ENCODE measurements at regions not wholly inside any gene's neighbourhood (a gene's known extent, or its start where the extent isn't known, plus 50 kb on each side); places are given as distances from the start of the nearest gene placed in this dataset.
"Not testable (repeated sequence)": the region's sequence is repeated elsewhere in the genome, so short reads cannot be mapped to it uniquely, and the experiment has no call there.

DNA sequence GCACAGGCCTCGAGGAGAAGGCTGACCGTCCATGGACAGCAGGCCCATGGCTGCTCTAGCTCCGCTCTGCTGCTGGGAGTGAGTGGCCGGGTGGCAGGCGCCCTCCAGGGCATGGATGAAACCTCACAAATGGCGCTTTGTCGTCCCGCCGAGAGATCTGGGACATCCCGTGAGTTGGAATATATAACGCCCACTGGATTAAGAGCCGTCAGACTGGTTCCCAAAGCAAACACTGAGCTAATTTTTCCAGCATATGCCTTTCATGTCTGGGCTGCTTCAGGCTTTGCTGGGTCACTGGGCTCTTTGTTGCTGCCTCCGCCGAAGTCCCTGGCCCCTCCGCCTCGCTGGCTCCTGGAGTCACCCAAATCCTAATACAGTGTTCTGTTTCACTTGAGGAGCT, 266.3 kb downstream of the FOXL1 start:
- DNase-seq: no peak

DNA sequence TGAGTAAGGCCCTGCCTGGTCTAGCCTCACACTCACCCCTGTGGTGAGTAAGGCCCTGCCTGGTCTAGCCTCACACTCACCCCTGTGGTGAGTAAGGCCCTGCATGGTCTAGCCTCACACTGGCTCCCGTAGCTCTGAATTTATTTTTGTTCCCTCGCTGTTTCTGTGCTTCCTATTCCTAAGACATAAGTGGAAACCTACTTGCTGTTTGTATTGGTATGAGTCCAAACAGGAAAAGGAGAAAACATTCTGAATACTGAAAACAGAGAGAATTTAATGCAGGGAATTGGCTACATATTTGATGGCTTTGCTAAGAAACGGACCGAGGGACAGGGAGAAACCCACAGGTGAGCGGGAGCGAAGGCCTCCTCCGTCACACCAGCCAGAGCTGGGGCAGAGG, 267.8 kb downstream of the FOXL1 start:
- DNase-seq: no peak

DNA sequence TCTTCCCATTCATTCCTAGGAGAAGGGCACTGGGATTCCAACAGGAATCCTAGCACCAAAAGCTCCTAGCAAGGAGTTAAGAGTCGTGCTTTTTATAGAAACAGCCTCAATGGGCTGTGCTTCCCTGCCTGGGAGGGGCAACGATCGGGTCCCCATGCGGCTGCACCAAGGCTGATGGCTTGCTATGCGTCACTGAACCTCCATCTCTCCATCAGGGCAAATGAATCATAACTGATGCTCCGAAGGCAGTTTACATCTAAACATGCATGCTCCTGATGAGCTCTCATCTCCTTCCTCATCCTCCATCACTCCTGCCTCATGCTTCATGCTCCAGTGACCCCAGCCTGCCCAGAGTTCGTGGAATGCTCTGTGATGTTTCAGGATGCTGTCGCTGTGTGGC, 270.5 kb downstream of the FOXL1 start:
- no peak for DNase-seq

DNA sequence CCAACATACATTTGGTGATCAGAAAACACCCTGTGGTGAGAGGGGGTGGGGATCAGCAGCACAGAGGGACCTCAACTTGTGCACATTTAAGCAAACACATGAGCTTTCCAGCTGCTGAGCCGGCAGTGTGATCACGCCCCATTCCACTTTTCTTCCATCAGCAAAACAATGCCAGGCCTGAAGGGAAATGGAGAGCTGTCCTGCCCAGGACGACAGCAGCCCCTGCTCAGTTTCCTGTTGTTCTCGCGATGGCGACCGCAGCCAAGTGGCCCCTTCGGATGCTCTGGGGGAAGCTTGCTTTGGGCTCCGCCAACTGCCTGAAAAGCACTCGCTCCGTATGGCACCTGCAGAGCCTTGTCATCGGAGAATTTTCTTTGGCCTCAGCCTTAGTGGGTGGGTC, 272.3 kb downstream of the FOXL1 start:
- DNase-seq: no peak

DNA sequence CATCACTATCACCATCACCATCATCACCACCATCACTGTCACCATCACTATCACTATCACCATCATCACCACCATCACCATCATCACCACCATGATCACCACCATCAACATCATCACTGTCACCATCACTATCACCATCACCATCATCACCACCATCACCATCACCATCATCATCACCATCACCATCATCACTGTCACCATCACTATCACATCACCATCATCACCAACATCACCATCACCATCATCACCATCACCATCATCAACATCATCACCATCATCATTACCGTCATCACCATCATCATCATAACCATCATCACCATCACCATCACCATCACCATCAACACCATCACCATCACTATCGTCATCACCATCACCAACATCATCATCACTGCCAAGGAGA, 273.8 kb downstream of the FOXL1 start:
- DNase-seq: no peak

DNA sequence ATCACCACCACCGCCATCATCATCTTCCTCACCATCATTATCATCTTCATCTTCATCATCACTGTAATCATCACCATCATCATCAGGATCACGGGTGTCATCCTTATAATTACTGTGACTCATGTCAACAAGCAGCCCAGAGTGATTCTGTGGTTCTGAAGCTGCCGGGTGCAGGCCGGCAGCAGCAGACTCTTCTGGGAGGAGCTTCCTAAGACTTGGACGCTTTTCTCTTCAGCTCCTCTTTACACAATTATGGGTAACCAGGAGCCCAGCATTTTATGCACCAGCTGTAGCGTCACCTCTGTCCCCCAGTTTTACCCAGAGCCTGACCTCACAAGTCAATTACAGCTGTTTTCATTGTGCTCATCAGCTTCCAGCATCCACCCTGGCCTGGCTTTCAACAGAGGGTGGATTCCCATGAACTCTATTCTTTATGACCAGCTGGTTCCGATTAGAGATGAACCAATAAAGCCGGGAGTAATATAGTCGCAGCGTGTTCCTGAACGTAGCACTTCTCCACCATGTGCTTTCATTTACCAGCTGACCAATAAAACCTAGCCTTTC, 275.8 kb downstream of the FOXL1 start:
- no peak for DNase-seq

DNA sequence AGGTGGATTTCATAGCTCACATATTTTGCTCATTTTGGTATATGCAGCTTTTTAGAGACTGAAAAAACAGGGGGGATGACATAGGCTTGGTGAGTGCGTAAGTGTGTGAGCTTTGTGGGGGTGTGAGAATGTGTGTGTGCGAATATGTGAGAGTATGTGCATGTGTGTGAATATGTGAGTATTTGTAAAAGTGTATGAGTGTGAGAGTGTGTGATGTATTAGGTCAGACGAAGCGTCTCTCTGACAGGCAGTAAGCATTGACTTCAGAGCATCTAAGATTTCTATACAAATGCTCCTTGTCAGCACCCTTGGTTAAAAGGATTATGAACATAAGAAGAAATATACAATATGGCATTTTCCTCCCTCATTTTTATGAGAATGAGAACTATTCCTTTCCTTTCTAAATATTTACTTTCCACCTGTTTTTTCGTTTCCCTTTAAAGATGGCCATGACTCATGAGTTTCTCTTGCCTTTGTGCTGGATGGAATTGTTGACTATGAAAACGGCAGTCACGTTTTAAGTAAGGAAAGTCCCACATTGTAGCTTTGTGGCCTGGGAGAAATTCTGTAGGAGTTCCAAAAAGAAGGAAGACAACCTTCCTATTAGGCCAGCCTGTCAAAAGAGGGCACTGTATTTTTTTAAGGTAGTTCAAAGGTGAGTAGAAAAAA, 276.4 kb downstream of the FOXL1 start:
- DNase-seq: no peak

DNA sequence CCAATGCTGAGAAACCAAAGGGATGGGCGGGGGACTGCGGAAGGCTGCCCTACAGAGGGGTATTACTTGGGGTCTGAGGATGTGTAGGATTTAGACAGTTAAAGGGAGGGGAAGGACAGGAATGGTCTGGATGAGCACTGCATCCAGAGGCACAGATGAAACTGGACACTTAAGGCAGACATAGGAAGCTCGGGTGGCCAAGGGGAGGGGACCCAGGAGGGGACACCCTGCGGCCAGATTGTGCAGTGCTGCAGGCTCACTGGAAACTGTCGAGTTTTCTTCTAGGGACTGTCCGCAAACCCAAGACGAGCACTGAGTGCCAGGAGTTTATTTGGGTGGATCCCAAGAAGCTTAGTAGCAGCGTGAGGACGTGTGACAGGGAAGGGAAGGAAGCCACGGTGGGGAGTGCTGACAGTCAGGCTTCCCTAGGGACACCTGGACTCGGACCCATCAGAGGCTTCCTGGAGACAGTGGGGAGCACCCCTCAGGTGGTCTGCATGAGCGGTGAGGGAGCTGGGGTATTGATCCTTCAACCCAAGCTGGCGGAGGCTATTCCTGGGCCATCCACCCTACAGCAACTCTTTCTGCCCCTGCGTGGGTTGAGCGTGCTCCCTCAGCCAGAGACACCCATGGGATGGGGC, 278.7 kb downstream of the FOXL1 start:
- DNase-seq: no peak

DNA sequence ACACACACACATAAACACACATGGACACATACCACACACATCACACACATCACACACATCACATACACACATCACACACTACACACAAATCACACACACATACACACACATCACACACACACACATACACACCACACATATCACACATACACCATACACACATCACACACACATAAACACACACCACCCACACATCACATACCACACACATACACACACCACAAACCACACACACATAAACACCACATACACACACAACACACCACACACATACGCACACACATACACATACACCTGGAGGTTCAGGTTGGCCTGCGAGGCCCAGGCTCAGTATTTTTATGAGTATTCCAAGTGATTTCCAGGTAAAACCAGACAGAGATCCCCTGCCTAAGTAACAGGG, 279.5 kb downstream of the FOXL1 start:
- DNase-seq: no peak

DNA sequence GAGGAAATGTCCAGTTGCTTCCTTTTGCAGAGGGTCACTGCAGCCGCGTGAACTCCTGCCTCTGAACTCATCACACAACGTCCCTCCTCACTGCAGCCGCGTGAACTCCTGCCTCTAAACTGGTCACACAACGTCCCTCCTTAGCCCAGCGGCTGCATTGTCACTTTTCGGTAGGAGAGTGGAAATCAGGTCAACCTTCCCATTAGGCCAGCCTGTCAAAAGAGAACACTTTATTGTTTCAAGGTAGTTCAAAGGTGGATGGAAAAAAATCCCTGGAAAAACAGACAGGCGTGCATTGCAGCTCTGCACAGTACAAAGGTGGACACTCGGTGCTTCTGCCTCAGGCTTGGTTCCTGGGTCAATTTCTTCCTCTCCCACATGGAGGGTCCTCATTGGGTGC, 280.2 kb downstream of the FOXL1 start:
- no peak for DNase-seq

DNA sequence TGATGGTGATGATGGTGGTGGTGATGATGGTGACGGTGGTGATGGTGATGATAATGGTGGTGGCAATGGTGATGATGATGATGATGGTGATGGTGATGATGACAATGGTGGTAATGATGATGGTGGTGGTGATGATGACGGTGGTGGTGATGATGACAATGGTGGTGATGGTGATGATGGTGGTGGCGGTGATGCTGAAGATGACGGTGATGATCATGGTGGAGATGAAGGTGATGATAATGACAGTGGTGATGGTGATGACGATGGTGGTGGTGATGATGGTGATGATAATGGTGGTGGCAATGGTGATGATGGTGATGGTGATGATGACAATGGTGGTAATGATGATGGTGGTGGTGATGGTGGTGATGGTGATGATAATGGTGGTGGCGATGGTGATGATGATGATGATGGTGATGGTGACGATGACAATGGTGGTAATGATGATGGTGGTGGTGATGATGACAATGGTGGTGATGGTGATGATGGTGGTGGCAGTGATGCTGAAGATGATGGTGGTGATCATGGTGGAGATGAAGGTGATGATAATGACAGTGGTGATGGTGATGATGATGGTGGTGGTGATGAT, 283.0 kb downstream of the FOXL1 start:
- DNase-seq: not testable (repeated sequence)

DNA sequence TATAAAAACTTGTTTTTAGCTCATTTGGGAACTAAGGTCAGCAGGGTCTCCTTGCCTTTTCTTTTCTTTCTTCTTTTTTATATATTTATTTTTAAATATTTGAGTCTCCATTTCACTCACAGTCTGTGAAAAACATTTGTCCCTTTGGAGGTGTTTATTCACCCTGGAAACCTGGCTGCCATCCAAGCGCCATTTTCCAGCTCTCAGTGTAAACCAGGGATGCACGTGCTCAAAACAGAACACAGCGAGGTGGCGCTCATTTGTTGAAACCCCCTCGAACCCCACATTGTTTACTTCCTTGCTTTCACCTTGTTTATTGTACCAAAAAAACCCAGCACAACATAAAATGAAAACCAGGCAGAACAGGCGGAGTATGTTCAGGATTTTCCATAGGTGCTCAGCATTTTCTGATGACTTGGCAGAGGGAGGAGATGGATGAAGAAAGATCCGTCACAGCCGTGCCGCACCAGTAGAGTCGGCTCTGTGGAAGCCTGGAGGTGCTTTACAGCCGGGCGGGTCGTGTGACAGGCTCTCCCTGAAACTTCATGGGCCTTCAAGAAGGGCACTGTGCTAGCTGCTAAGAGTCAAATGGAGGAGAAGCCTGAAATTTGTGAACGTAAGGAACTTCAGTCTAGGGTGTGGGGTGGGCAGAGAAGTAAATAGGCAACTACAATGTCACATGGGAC, 284.4 kb downstream of the FOXL1 start:
- DNase-seq: no peak

DNA sequence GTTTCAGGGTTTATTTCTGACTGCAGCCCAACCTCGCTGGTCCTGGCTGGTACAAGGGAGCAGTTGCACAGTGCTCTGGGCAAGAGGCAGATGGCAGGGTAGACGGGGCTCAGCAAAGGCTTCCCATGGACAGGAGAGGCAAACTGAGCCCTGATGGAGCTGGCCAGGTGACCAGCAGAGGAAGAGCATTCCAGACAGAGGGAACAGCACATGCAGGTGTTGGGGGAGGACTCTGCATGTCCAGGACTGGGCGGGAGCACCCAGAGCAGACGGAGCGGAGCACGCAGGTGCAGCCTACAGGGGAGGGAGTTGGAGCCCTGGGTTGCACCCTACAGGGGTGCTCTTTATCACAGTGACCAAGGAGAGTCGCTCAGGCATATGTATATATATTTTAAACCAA, 285.3 kb downstream of the FOXL1 start:
- DNase-seq: no peak

DNA sequence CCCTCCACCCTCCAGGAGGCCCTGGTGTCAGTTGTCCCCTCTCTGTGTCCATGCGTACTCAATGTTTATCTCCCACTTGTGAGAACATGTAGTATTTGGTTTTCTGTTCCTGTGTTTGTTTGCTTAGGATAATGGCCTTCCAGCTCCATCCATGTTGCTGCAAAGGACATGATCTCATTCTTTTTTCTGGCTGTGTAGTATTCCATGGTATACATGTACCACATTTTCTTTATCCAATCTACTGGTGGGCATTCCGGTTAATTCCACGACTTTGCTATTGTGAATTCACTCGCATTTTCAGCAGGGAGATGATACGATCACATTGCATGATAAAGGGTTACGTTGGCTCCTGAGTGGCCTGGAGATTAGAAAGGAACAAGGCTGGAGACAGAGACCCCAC, 286.2 kb downstream of the FOXL1 start:
- DNase-seq: no peak

DNA sequence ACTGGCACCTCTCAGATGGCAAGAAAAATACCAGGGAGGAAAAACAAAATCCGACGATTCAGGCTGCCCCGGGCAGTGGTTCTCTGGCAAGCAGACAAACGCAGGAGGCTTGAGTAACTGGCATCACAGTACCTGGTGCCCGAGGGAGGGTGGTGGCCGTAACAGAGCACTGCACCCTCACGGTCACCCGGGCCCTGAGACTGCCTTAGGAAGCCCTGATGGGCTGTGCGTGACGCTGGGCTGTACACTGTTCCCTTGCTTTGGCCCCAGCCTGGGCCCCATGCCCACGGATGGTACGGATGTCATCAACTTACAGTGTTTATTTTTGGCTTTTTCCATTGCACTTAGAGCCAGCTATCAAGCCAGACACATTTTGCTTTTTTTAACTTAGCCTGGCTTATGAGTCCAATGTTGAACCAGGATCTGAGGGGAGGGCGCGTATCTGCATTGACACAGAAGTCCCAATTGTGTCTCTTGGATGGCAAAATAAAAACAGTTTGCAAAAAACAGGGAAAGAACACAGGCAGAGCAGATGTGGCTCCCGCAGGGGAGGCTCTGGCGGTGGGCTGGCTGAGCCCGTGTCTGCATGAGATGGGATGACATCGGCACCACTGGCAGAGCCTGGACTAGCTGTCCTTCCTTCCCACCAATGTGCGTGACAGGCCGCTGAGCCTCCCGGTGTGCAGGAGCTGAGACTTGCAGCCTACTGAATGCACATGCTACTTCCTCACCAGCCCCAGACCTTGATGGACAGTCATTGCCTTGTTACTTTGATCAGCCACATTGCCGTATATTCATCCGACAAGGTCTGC, 287.7 kb downstream of the FOXL1 start:
- no peak for DNase-seq

DNA sequence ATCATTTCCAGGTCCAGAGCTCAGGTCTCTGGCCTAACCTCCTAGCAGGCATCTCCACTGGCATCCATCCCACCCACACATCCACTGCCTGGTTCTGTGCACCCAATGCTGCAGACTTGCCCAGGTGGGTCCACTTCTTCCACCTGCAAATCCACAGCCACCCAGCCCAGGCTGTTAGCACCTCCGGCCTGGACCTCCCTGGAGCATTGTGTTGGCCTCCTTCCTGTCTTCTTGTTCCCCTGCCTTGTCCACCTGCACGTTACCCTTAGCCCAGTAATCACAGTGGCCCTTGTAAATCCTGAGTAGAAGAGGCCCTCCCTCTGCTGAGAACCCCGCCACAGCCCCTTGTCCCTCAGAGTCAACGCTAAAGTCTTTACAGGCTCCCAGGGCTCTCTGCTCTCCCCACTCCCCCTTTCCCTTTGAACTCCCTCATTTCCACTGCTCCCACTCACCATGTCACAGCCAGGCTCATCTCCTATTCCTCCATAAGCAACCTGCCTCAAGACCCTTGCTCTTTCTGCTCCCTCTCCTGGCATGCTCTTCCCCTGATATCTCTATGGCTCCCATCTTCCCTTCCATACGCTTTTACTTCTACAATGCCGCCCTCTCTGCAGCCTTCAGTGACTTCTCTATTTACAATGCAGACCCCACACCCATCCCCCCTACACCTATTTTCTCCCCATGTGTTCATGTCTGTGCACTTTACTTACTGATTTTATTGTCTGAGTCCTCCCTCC, 288.8 kb downstream of the FOXL1 start:
- DNase-seq: no peak

DNA sequence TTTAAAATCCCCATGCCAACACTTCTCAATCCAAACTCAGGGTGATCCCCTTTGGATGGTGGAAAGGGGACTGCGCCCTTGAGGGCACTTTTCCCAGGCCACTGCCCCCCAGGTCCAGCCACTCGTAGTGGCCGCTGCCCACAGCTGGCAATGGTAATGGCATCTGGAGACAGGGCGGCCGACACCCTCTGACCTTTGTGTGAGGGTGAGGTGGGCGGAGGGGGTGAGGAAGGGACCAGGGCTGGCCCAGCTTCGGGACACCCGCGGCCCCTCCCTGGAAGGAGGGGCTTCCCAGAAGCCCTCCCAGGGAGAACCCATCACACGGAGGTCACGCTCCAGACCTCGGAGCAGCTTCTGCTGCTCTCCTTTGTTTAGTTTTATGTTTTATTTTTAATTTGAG, 289.7 kb downstream of the FOXL1 start:
- DNase-seq: no peak

DNA sequence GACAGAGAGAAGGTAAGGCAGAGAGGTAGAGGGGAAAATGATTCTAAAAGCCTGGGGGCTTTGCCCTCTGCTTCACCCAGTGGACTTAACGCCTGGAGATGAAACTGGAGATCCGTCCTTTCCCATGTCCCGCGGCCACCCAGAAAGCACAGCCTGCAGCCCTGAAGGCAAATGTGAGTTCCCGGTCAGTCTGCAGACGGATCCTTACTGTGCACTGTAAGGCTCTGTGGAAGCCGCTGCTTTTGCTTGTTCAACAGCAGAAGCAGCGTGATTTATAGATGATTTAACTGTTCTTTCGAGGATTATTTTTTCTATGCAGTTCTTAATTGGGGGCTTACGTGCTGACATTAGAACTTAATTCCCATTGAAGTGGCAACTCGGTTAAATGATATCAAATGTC, 290.4 kb downstream of the FOXL1 start:
- no peak for DNase-seq

DNA sequence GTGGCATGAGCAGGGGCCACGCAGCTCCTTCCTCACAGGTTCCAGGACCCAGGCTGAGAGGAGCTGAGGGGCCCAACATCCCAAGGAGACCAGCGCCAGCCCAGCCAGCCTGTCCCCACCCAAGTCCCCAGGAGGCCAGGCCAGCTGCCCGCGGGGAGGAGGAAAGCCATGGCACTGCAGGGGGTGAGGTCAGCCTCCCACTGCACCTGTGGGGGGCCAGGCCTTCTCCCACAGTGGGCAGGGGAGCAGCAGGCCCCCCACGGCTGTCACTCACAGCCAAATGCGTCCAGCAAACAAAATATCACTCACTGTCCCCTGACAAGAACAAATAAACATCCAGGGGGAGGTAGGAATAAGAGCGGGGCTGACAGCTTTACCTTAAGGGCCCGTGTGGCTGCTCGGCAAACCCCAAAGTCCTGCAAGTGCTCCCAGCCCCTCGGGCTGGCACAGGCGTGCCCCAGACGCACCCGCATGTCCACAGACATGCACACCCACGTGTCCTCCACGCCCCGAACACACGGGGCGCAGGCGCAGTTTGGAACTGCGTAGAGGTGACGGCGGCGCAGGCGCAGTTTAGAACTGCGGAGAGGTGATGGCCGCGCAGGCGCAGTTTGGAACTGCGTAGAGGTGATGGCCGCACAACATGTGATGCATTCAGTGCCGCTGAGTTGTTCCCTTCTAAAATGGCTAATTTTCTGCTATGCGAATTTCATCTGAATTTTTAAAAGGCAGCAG, 291.1 kb downstream of the FOXL1 start:
- DNase-seq: no peak

DNA sequence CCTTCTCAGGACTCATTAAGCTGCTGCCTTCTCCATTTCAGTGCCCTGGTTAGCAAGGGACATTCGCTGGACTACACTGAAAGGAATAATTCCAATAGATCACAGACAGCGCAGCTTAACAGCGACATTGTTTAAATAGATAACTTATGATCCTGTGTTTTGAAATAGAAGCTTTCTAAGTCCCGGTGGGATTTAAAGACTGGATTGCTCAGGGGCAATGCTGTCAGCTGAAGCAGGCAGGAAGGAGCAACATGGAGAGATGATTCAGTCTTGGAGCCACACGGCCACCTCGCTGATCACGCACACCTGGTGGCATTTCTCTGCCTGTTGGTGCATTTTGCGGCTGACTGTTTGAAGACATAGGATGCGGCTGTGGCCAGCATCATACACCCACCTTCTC, 292.0 kb downstream of the FOXL1 start:
- no peak for DNase-seq

DNA sequence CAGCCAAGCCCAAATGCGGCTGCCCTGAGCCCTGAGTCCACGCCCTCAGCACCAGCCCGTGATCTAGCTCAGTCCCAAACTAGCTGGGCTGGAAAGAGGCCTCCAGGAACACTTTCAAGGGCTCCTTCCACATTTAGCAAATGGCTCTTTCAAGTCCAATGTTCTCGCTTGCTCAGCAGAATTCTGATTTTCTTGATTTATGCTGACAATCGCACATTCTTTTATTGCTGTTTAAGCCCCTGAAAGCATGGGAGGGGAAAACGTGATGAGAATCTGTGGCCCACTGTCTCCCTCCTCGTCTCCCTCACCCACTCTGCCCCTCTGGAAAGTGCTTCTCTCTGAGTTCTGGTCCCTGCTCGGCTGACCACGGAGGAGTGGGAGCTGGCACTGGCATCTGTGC, 293.8 kb downstream of the FOXL1 start:
- DNase-seq: no peak

DNA sequence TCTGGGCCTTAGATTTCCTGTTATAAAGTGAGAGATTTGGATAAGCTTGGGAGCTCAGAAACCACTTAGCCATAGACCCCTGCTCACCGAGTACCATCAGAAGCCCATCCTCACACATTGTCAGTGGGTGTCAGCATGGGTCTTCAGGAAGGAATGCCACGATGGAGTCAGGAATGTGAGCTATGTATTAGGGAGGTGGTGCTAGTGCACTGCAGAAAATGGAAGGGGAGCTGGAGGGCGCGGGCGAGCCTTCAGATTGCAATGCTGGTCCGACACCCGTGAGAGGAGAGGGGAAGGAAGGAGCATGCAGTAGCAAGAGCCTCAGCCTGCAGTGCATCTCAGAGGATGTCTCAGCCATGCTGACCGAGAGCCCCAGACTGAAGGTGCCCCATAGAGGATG, 294.5 kb downstream of the FOXL1 start:
- no peak for DNase-seq
